ENCODE measurements at regions not wholly inside any gene's neighbourhood (a gene's known extent, or its start where the extent isn't known, plus 50 kb on each side); places are given as distances from the start of the nearest gene placed in this dataset.

GRCh38 chr5:30605693-30606268 is 587.7 kb upstream of the CDH6 start:
- DNase-seq (ENCODE audit: low read depth in 1 of 2, low spot score in 1 of 2) = no peak
- Histone ChIP-seq H3K27ac (replicated peaks) (no peak overlapping the region), H3K4me3 (replicated peaks; ENCODE audit: insufficient read depth, low read length) (no peak overlapping the region), H3K27me3 (ENCODE audit: insufficient read depth, poor library complexity, severe bottlenecking) (no peaks in the 10 kb centered on the region)
- no peak for TF ChIP-seq POLR2AphosphoS5 (IDR thresholded peaks at IDR 0.05; ENCODE audit: low read depth)
- no peak for TF ChIP-seq SPI1 (IDR thresholded peaks at IDR 0.05; ENCODE audit: borderline replicate concordance, low read depth)
- no peak for TF ChIP-seq GABPA (IDR thresholded peaks at IDR 0.05; ENCODE audit: low read depth)
- no peak for TF ChIP-seq CTCF (IDR thresholded peaks at IDR 0.05; ENCODE audit: insufficient read depth, low read length)

- H3K27ac ChIP-seq (replicated peaks) = no peak overlapping the region
- H3K27me3 ChIP-seq (ENCODE audit: insufficient read depth, poor library complexity, severe bottlenecking) = no peaks in the 10 kb centered on the region
- DNase-seq (ENCODE audit: low read depth in 1 of 2, low spot score in 1 of 2) = no peak
- no peak for TF ChIP-seq GABPA (IDR thresholded peaks at IDR 0.05; ENCODE audit: low read depth)
- no peak for TF ChIP-seq SPI1 (IDR thresholded peaks at IDR 0.05; ENCODE audit: borderline replicate concordance, low read depth)
- TF ChIP-seq CTCF (IDR thresholded peaks at IDR 0.05; ENCODE audit: insufficient read depth, low read length) = no peak
- no peak for TF ChIP-seq REST (IDR thresholded peaks at IDR 0.05; ENCODE audit: insufficient replicate concordance, low read depth)
- no peak for TF ChIP-seq POLR2AphosphoS5 (IDR thresholded peaks at IDR 0.05; ENCODE audit: low read depth)
- H3K4me3 ChIP-seq (replicated peaks; ENCODE audit: insufficient read depth, low read length) = no peak overlapping the region
Observed at GRCh38 chr5:30604648-30605262, 588.7 kb upstream of the CDH6 start.

GRCh38 chr5:30600892-30601291 is 592.6 kb upstream of the CDH6 start:
- TF ChIP-seq POLR2AphosphoS5 (IDR thresholded peaks at IDR 0.05; ENCODE audit: low read depth) (no peak), GABPA (IDR thresholded peaks at IDR 0.05; ENCODE audit: low read depth) (no peak), CTCF (IDR thresholded peaks at IDR 0.05; ENCODE audit: insufficient read depth, low read length) (no peak), REST (IDR thresholded peaks at IDR 0.05; ENCODE audit: insufficient replicate concordance, low read depth) (no peak), SPI1 (IDR thresholded peaks at IDR 0.05; ENCODE audit: borderline replicate concordance, low read depth) (no peak)
- no peak for DNase-seq (ENCODE audit: low read depth in 1 of 2, low spot score in 1 of 2)
- no peak overlapping the region for H3K4me3 ChIP-seq (replicated peaks; ENCODE audit: insufficient read depth, low read length)
- no peak overlapping the region for H3K27ac ChIP-seq (replicated peaks)
- H3K27me3 ChIP-seq (ENCODE audit: insufficient read depth, poor library complexity, severe bottlenecking) = no peaks in the 10 kb centered on the region

Data from HL-60 (cell line).